Omental fat pad (tissue), 3 donors: ENCODE measurements at regions not wholly inside any gene's neighbourhood (a gene's known extent, or its start where the extent isn't known, plus 50 kb on each side); places are given as distances from the start of the nearest gene placed in this dataset.

Experiments used
- ATAC-seq: fragments of 150-250 bp; one replicate; pipeline ENCODE4 v1.9.1; 2016; ENCODE audit warnings: mild to moderate bottlenecking, moderate library complexity; ENCODE audit not compliant: low FRiP score
- DNase-seq: peaks from one replicate; pipeline ENCODE4 v3.0.0-alpha.2; 2019; ENCODE audit warnings: low spot score
- CTCF ChIP-seq, 3 donors: fragments of 450-650 bp; IDR thresholded peaks; one replicate each; pipeline ENCODE4 v1.5.1; 2016 to 2017; ENCODE audit warnings: antibody characterized with exemption in 3 of 3, mild to moderate bottlenecking in 3 of 3, moderate library complexity in 2 of 3

- DNase-seq (no peak), ATAC-seq (no peak)
- no peak for TF ChIP-seq CTCF (IDR thresholded peaks at IDR 0.05)
These were observed 99.8 kb downstream of the LACC1 start for GRCh38 chr13:43979492-43979891.

- ATAC-seq (no peak), DNase-seq (no peak)
- no peak for TF ChIP-seq CTCF (IDR thresholded peaks at IDR 0.05)
These were observed 100.9 kb downstream of the LACC1 start for GRCh38 chr13:43980587-43980986.

- TF ChIP-seq CTCF (IDR thresholded peaks at IDR 0.05): no peak
- DNase-seq (no peak), ATAC-seq (no peak)
These were observed 101.4 kb downstream of the LACC1 start for GRCh38 chr13:43981091-43981490.

GRCh38 chr13:43981512-43982301 is 102.0 kb downstream of the LACC1 start:
- TF ChIP-seq CTCF (IDR thresholded peaks at IDR 0.05): no peak
- DNase-seq (no peak), ATAC-seq (no peak)

GRCh38 chr13:43983373-43983772 is 103.7 kb downstream of the LACC1 start:
- no peak for TF ChIP-seq CTCF (IDR thresholded peaks at IDR 0.05)
- ATAC-seq: no peak
- DNase-seq: no peak

- no peak for TF ChIP-seq CTCF (IDR thresholded peaks at IDR 0.05)
- DNase-seq (no peak), ATAC-seq (no peak)
These were observed 104.6 kb downstream of the LACC1 start for GRCh38 chr13:43984292-43984691.

- no peak for ATAC-seq
- no peak for DNase-seq
- TF ChIP-seq CTCF (IDR thresholded peaks at IDR 0.05): no peak
These were observed 105.8 kb downstream of the LACC1 start for GRCh38 chr13:43985422-43986072.
